ENCODE measurements at regions not wholly inside any gene's neighbourhood (a gene's known extent, or its start where the extent isn't known, plus 50 kb on each side); places are given as distances from the start of the nearest gene placed in this dataset.

DNA sequence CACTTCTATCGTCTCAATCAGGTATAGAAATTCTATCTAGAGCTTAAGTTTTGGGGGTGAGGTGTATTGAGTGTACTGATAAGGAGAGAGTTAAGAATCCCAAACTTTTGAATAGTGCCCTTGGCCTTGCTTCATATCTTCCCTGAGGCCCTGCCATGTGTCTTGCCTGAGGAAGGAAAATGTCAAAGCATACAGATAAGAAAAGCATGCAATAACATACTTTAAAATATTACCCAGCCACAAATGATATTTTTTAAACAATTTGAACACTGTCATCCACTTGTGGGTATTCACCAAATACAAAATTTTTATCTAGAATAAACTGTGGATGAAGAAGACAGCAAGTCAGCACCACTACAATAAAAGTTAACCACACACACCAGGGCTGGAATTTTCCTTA is 631.0 kb upstream of the ALCAM start:
- intact Hi-C loops (cut with DNase I): no loop called here
- H3K36me3 ChIP-seq: no peaks in the 10 kb centered on the region
- no peaks in the 10 kb centered on the region for H3K9me3 ChIP-seq
- no peaks in the 10 kb centered on the region for H3K27me3 ChIP-seq
- no peak for DNase-seq
- no peak overlapping the region for H3K27ac ChIP-seq
- no peaks in the 10 kb centered on the region for H3K4me1 ChIP-seq
- TF ChIP-seq POLR2A (IDR thresholded peaks at IDR 0.05) (no peak), CTCF (IDR thresholded peaks at IDR 0.05) (no peak)
- 41 to 56% methylated on average over 1 of the region's 1 CpG for WGBS, 2 donors
- H3K4me3 ChIP-seq: no peak overlapping the region

DNA sequence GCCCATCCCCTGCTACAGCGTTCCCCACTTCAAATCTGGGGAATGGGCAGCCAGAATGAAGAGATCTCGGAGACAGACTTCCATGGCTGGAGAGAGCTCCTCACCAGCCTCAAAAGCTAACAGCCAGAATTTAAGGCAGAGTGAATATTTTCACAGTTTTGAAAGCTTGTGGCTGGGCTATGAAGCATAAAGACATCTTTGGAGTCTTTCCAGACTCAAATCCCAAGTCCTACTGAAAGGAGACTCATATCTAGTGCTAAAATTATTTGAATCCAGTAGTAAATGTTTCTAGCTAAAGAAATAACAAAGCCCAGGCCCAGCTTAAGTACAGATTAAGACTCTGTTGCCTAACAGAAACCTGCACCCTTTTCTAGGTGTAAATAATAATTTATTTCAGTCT is 628.4 kb upstream of the ALCAM start:
- Histone ChIP-seq H3K9me3 (no peaks in the 10 kb centered on the region), H3K4me3 (no peak overlapping the region), H3K27ac (no peak overlapping the region), H3K4me1 (no peaks in the 10 kb centered on the region), H3K36me3 (no peaks in the 10 kb centered on the region), H3K27me3 (no peaks in the 10 kb centered on the region)
- WGBS, 2 donors: 76 to 92% methylated on average over 2 of the region's 2 CpGs
- DNase-seq: no peak
- intact Hi-C loops (cut with DNase I): no loop called here
- no peak for TF ChIP-seq CTCF (IDR thresholded peaks at IDR 0.05)
- TF ChIP-seq POLR2A (IDR thresholded peaks at IDR 0.05): no peak

DNA sequence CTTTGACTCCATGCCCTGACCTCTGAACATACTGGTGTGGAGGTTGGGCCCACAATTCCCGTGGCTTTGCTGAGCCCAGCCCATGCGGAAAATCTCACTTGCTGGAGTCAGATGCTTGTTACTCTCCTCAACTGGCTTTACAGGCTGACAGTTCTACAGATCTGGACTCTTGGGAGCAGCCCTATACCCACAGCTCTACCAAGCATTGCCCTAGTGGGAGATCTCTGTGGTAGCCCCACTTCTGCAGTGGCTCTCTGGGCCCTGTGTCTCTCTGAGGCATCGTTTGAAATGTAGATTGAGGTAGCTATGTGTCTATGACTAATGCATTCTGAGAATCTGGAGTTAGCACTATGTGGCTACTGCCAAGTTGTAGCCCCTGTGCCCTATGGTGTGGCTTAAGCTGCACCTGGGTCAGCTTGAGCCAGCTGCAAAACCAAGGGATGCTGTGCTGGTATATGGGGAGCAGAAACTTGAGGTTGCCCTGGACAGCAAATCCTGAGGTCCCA is 625.8 kb upstream of the ALCAM start:
- WGBS, 2 donors: 67 to 81% methylated on average over 1 to 3 of the region's 3 CpGs

GRCh38 chr3:104742044-104742443 is 624.7 kb upstream of the ALCAM start:
- H3K4me3 ChIP-seq: no peak overlapping the region
- no peak for TF ChIP-seq POLR2A (IDR thresholded peaks at IDR 0.05)
- TF ChIP-seq CTCF (IDR thresholded peaks at IDR 0.05): no peak
- H3K27me3 ChIP-seq: no peaks in the 10 kb centered on the region
- no peak overlapping the region for H3K27ac ChIP-seq
- 59 to 75% methylated on average over 2 of the region's 2 CpGs for WGBS, 2 donors
- intact Hi-C loops (cut with DNase I): no loop called here
- H3K36me3 ChIP-seq: no peaks in the 10 kb centered on the region
- H3K9me3 ChIP-seq: no peaks in the 10 kb centered on the region
- no peak for DNase-seq
- no peaks in the 10 kb centered on the region for H3K4me1 ChIP-seq

More for the DNA sequence above, 625.8 kb upstream of the ALCAM start:
- intact Hi-C loops (cut with DNase I): no loop called here
- no peak overlapping the region for H3K27ac ChIP-seq
- no peak overlapping the region for H3K4me3 ChIP-seq
- no peaks in the 10 kb centered on the region for H3K4me1 ChIP-seq
- H3K9me3 ChIP-seq: no peaks in the 10 kb centered on the region
- no peaks in the 10 kb centered on the region for H3K27me3 ChIP-seq
- DNase-seq: no peak
- no peak for TF ChIP-seq CTCF (IDR thresholded peaks at IDR 0.05)
- no peaks in the 10 kb centered on the region for H3K36me3 ChIP-seq

DNA sequence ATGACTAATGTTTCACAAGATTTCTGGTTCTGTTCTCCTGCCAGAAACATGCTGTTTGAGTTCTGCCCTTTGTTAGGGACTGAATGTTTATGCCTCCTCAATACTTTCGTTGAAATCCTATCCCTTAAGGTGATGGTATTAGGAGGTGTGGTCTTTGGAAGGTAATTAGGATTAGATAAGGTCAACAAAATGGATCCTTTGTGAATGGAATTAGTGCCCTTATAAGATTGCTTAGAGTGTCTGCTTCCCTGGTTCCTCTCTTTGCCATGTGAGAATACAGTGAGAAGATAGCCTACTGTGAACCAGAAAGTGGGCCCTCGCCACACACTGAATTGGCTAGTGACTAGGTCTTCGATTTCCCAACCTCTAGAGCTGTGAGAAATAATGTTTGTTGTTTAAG is 621.4 kb upstream of the ALCAM start:
- 41 to 42% methylated on average over 3 of the region's 3 CpGs for WGBS, 2 donors
- intact Hi-C loops (cut with DNase I): no loop called here

More for the DNA sequence above, 621.4 kb upstream of the ALCAM start:
- TF ChIP-seq CTCF (IDR thresholded peaks at IDR 0.05): no peak
- no peak for TF ChIP-seq POLR2A (IDR thresholded peaks at IDR 0.05)
- no peaks in the 10 kb centered on the region for H3K4me1 ChIP-seq
- H3K4me3 ChIP-seq: no peak overlapping the region
- no peaks in the 10 kb centered on the region for H3K9me3 ChIP-seq
- no peak for DNase-seq
- no peak overlapping the region for H3K27ac ChIP-seq
- no peaks in the 10 kb centered on the region for H3K36me3 ChIP-seq
- no peaks in the 10 kb centered on the region for H3K27me3 ChIP-seq
